Type B pancreatic cell (in vitro differentiated cells): ENCODE measurements at regions not wholly inside any gene's neighbourhood (a gene's known extent, or its start where the extent isn't known, plus 50 kb on each side); places are given as distances from the start of the nearest gene placed in this dataset.

Source experiments
- DNase-seq: peaks from one replicate; pipeline ENCODE4 v3.0.0; 2021; ENCODE audit warnings: mixed read lengths; ENCODE audit not compliant: unreplicated experiment; ENCODE audit errors: extremely low spot score
- H3K27ac Mint-ChIP-seq: 2 replicates; pipeline ENCODE4 v1.8.0; 2021; ENCODE audit warnings: mild to moderate bottlenecking, mixed read lengths
- H3K27me3 Mint-ChIP-seq: 2 replicates; pipeline ENCODE4 v1.8.0; 2021; ENCODE audit warnings: mixed read lengths
- H3K36me3 Mint-ChIP-seq: 2 replicates; pipeline ENCODE4 v1.8.0; 2021; ENCODE audit warnings: mixed read lengths
- H3K4me1 Mint-ChIP-seq: one replicate; pipeline ENCODE4 v1.8.0; 2021; ENCODE audit warnings: mixed read lengths; ENCODE audit not compliant: unreplicated experiment
- H3K4me3 Mint-ChIP-seq: 2 replicates; pipeline ENCODE4 v1.8.0; 2021; ENCODE audit warnings: mild to moderate bottlenecking, mixed read lengths
- H3K9me3 Mint-ChIP-seq: 2 replicates; pipeline ENCODE4 v1.8.0; 2021; ENCODE audit warnings: mixed read lengths
- TF ChIP-seq, protein P1 (sequence below): fragments of 200-600 bp; sonication (generic); conservative IDR thresholded peaks from 2 replicates; pipeline ENCODE4 v1.5.0; 2021; ENCODE audit warnings: antibody characterized with exemption, mild to moderate bottlenecking

DNA sequence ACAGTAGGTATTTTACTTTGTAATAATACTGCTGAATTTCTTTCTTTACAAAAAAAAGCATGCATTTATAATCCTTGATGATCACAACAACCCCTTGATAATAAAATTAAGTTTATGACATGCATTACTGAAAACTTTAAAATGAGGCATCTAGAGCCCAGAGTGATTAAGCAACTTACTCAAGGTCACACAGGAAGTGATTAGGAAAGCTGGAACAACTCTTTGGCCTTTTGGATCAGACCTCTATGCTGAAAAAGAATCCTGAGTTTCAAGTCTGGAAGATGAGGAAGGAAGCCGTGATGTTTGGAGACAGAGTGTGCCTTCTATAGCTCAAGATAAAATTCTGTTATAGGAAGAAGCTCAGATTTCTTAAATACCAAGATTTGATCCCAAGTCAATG is 105.0 kb upstream of the ATP8B1 start:
- DNase-seq, result no peak

DNA sequence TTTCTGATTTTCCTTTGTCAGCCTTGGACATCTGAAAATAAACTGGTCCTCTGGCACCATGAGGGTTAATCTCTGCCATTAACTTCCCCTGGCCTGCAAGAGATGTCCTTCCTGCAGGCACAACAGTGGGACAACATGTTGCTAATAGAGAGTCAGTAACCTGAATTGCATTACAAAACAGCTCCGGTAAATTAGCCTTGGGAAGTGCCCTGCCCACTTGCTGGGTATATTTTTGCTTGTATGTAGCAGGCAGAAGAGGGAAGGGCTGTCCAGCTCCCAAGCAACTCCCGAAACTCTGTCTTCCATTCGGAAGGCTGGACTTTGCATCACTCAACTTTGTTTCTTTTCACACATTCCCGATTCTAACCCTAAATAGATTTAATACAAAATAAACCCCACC is 104.4 kb upstream of the ATP8B1 start:
- H3K4me1 Mint-ChIP-seq, result peaks cover 9% of the 10 kb centered on the region
- H3K4me3 Mint-ChIP-seq, result no peak overlapping the region
- H3K27ac Mint-ChIP-seq, result no peak overlapping the region
- DNase-seq, result no peak
- no peaks in the 10 kb centered on the region for H3K36me3 Mint-ChIP-seq
- TF ChIP-seq, protein P1, sequence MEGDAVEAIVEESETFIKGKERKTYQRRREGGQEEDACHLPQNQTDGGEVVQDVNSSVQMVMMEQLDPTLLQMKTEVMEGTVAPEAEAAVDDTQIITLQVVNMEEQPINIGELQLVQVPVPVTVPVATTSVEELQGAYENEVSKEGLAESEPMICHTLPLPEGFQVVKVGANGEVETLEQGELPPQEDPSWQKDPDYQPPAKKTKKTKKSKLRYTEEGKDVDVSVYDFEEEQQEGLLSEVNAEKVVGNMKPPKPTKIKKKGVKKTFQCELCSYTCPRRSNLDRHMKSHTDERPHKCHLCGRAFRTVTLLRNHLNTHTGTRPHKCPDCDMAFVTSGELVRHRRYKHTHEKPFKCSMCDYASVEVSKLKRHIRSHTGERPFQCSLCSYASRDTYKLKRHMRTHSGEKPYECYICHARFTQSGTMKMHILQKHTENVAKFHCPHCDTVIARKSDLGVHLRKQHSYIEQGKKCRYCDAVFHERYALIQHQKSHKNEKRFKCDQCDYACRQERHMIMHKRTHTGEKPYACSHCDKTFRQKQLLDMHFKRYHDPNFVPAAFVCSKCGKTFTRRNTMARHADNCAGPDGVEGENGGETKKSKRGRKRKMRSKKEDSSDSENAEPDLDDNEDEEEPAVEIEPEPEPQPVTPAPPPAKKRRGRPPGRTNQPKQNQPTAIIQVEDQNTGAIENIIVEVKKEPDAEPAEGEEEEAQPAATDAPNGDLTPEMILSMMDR, result no peak
- peaks cover 17% of the 10 kb centered on the region for H3K27me3 Mint-ChIP-seq
- H3K9me3 Mint-ChIP-seq, result no peaks in the 10 kb centered on the region

More for the DNA sequence above, 105.0 kb upstream of the ATP8B1 start:
- Mint-ChIP-seq H3K4me1 (peaks cover 9% of the 10 kb centered on the region), H3K9me3 (no peaks in the 10 kb centered on the region), H3K27ac (no peak overlapping the region), H3K36me3 (no peaks in the 10 kb centered on the region), H3K4me3 (no peak overlapping the region), H3K27me3 (peaks cover 17% of the 10 kb centered on the region)
- TF ChIP-seq, protein P1, result no peak

DNA sequence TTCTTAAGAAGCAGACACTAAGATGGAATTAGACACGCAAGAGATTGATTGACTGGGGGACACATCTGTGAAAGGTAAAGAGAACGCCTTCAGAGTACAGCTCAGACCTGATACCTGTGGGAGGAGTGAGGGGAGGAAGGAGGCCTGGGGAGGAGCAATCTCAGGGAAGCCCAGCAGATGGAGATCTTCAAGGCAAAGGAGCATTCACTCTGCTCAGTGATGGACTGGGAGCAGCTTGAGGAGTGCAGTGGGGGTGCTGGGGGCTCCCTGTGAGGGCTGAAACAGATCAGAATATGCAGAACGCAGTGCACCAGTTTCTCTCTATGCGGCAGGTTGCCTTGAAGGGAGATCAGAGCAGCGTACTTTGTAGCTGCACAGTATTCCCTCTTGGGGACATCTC is 103.7 kb upstream of the ATP8B1 start:
- Mint-ChIP-seq H3K36me3 (no peaks in the 10 kb centered on the region), H3K27ac (no peak overlapping the region), H3K27me3 (peaks cover 17% of the 10 kb centered on the region), H3K9me3 (no peaks in the 10 kb centered on the region), H3K4me3 (no peak overlapping the region), H3K4me1 (peaks cover 9% of the 10 kb centered on the region)
- TF ChIP-seq, protein P1, result peak; percentile 16
- no peak for DNase-seq

DNA sequence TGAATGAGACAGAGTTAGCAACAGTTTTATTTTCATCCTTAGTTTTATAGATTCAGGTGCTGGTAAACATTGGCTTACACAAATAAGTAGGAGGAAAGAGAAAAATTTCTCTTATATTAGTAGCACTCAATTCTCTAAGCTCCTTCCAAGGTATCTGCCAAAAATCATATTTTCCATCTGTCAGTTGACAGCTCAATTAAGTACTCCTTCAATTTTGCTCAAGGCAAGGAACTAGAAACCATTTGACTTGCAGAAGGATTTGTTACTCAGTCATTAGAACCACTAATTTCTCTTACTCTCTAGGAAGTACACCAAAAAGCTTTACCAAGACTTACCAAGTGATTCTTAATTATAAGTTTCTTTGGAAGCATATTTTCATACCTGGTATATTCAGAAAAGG is 101.4 kb upstream of the ATP8B1 start:
- TF ChIP-seq, protein P1, result no peak
- peaks cover 10% of the 10 kb centered on the region for H3K27me3 Mint-ChIP-seq
- peaks cover 4% of the 10 kb centered on the region for H3K4me1 Mint-ChIP-seq
- DNase-seq, result no peak
- no peak overlapping the region for H3K27ac Mint-ChIP-seq
- no peaks in the 10 kb centered on the region for H3K36me3 Mint-ChIP-seq
- H3K9me3 Mint-ChIP-seq, result no peaks in the 10 kb centered on the region
- H3K4me3 Mint-ChIP-seq, result no peak overlapping the region

DNA sequence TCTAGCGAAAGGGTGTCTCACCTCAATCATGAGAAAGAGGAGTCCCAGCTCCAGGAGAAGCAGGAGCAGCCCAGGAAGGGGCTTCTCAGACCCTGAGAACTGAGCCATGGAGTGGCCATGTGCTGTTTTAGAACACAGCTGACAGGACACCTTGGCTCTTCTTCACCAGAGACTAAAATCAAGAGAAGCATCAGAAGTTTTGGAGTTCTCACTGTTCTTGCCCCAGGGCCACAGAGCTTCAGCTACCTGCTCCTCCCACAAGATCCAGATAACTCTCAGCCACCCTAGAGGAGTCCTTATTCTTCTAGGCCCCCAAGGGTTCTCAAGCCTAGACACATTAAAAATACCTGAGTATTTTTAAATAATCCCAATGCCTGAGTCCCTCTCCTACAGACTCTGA is 99.6 kb upstream of the ATP8B1 start:
- no peak overlapping the region for H3K27ac Mint-ChIP-seq
- DNase-seq, result no peak
- no peaks in the 10 kb centered on the region for H3K36me3 Mint-ChIP-seq
- TF ChIP-seq, protein P1, result no peak
- no peak overlapping the region for H3K4me3 Mint-ChIP-seq
- peaks cover 4% of the 10 kb centered on the region for H3K4me1 Mint-ChIP-seq
- no peaks in the 10 kb centered on the region for H3K9me3 Mint-ChIP-seq
- peaks cover 7% of the 10 kb centered on the region for H3K27me3 Mint-ChIP-seq
